Prostate gland (tissue), 2 donors: ENCODE measurements at regions not wholly inside any gene's neighbourhood (a gene's known extent, or its start where the extent isn't known, plus 50 kb on each side); places are given as distances from the start of the nearest gene placed in this dataset.

Experiments used
- CTCF ChIP-seq, 4 experiments: fragments of 200-600 bp in 2 of 4; fragments of 450-650 bp in 2 of 4; sonication (generic) in 2 of 4; IDR thresholded peaks; 1 replicate in 3 of 4; 2 replicates in 1 of 4; pipeline ENCODE4 v1.5.1; 2016 to 2019; ENCODE audit warnings: antibody characterized with exemption in 4 of 4, mild to moderate bottlenecking in 2 of 4, moderate library complexity in 2 of 4
- POLR2A ChIP-seq: fragments of 450-650 bp; IDR thresholded peaks from one replicate; pipeline ENCODE4 v1.6.1; 2016; ENCODE audit warnings: antibody characterized with exemption, mild to moderate bottlenecking
- POLR2AphosphoS5 ChIP-seq: sonication (generic); formaldehyde crosslinking; IDR thresholded peaks from one replicate; pipeline ENCODE4 v1.6.1; 2017; ENCODE audit warnings: antibody characterized with exemption

GRCh38 chr12:47326190-47326589, 246.4 kb upstream of the AMIGO2 start:
- TF ChIP-seq POLR2A (no peak), CTCF (IDR thresholded peaks at IDR 0.05) (no peak), POLR2AphosphoS5 (no peak)
